Neural progenitor cell (in vitro differentiated cells): ENCODE measurements at regions not wholly inside any gene's neighbourhood (a gene's known extent, or its start where the extent isn't known, plus 50 kb on each side); places are given as distances from the start of the nearest gene placed in this dataset.

ENCODE experiments used
- DNase-seq: peaks from one replicate; pipeline ENCODE4 v3.0.0-alpha.2; 2016; ENCODE audit warnings: low spot score
- H2AFZ ChIP-seq: fragments of 200-600 bp; sonication (generic); replicated peaks from 2 replicates; pipeline ENCODE4 v1.6.1; 2016; ENCODE audit warnings: antibody characterized with exemption
- H3F3A ChIP-seq: fragments of 200-600 bp; sonication (generic); 2 replicates; pipeline ENCODE4 v1.6.1; 2016; ENCODE audit warnings: antibody characterized with exemption, low read depth
- H3K27ac ChIP-seq: fragments of 200-600 bp; sonication (generic); 2 replicates; pipeline ENCODE4 v1.5.1; 2016; ENCODE audit warnings: mild to moderate bottlenecking
- H3K27me3 ChIP-seq: fragments of 200-600 bp; sonication (generic); 2 replicates; pipeline ENCODE4 v1.6.1; 2016; ENCODE audit warnings: mild to moderate bottlenecking, moderate library complexity
- H3K36me3 ChIP-seq: fragments of 200-600 bp; sonication (generic); 2 replicates; pipeline ENCODE4 v1.5.1; 2016
- H3K4me1 ChIP-seq: fragments of 200-600 bp; sonication (generic); 2 replicates; pipeline ENCODE4 v1.6.1; 2016; ENCODE audit warnings: mixed run types
- H3K4me2 ChIP-seq: fragments of 200-600 bp; sonication (generic); 2 replicates; pipeline ENCODE4 v1.6.1; 2016
- H3K4me3 ChIP-seq: fragments of 200-600 bp; sonication (generic); 2 replicates; pipeline ENCODE4 v1.5.1; 2016
- H3K79me2 ChIP-seq: fragments of 200-600 bp; sonication (generic); 2 replicates; pipeline ENCODE4 v1.6.1; 2016; ENCODE audit warnings: low read depth
- H3K9ac ChIP-seq: fragments of 200-600 bp; sonication (generic); 2 replicates; pipeline ENCODE4 v1.6.1; 2016
- H3K9me3 ChIP-seq: fragments of 200-600 bp; sonication (generic); 2 replicates; pipeline ENCODE4 v1.5.1; 2016; ENCODE audit warnings: low read depth
- H4K20me1 ChIP-seq: fragments of 200-600 bp; sonication (generic); 2 replicates; pipeline ENCODE4 v1.6.1; 2016; ENCODE audit warnings: low read depth
- H3K27ac Mint-ChIP-seq: 3 replicates; pipeline ENCODE4 v1.8.0; 2021; ENCODE audit warnings: mixed read lengths
- H3K27me3 Mint-ChIP-seq: 2 replicates; pipeline ENCODE4 v1.8.0; 2022; ENCODE audit warnings: low read depth, mild to moderate bottlenecking, inconsistent platforms, moderate library complexity, mixed read lengths; ENCODE audit not compliant: insufficient read depth
- H3K36me3 Mint-ChIP-seq: 3 replicates; pipeline ENCODE4 v1.8.0; 2021; ENCODE audit warnings: mixed read lengths
- H3K4me1 Mint-ChIP-seq: 3 replicates; pipeline ENCODE4 v1.8.0; 2021; ENCODE audit warnings: mixed read lengths
- H3K4me3 Mint-ChIP-seq: 3 replicates; pipeline ENCODE4 v1.8.0; 2021; ENCODE audit warnings: mild to moderate bottlenecking, moderate library complexity, mixed read lengths
- H3K9me3 Mint-ChIP-seq: 3 replicates; pipeline ENCODE4 v1.8.0; 2020; ENCODE audit warnings: mixed read lengths
- CTCF ChIP-seq: fragments of 200-600 bp; sonication (generic); IDR thresholded peaks from 2 replicates; pipeline ENCODE4 v1.5.1; 2017; ENCODE audit warnings: antibody characterized with exemption, mild to moderate bottlenecking
- EZH2 ChIP-seq: fragments of 200-600 bp; sonication (generic); IDR thresholded peaks from 2 replicates; pipeline ENCODE4 v1.6.1; 2017; ENCODE audit warnings: antibody characterized with exemption, mild to moderate bottlenecking, moderate library complexity
- EZH2phosphoT487 ChIP-seq: fragments of 200-600 bp; sonication (generic); IDR thresholded peaks from 2 replicates; pipeline ENCODE4 v1.6.1; 2017; ENCODE audit warnings: antibody characterized with exemption

- Mint-ChIP-seq H3K9me3 (peaks cover 6% of the 10 kb centered on the region), H3K27me3 (peaks cover 3% of the 10 kb centered on the region), H3K4me3 (no peak overlapping the region), H3K27ac (no peak overlapping the region), H3K4me1 (no peaks in the 10 kb centered on the region), H3K36me3 (no peaks in the 10 kb centered on the region)
- no peaks in the 10 kb centered on the region for H3K79me2 ChIP-seq
- H3F3A ChIP-seq = no peaks in the 10 kb centered on the region
- no peak overlapping the region for H3K4me2 ChIP-seq
- H3K9me3 ChIP-seq = no peaks in the 10 kb centered on the region
- H3K27me3 ChIP-seq = no peaks in the 10 kb centered on the region
- TF ChIP-seq EZH2 = no peak
- no peak for TF ChIP-seq CTCF
- no peak for TF ChIP-seq EZH2phosphoT487
- no peaks in the 10 kb centered on the region for H3K4me1 ChIP-seq
- no peak overlapping the region for H3K9ac ChIP-seq
- H4K20me1 ChIP-seq = no peaks in the 10 kb centered on the region
- no peak overlapping the region for H3K27ac ChIP-seq
- H2AFZ ChIP-seq = no peak overlapping the region
- no peak for DNase-seq
- H3K36me3 ChIP-seq = no peaks in the 10 kb centered on the region
- no peak overlapping the region for H3K4me3 ChIP-seq
Observed at GRCh38 chr4:54823616-54824015, 165.9 kb downstream of the KIT start.

GRCh38 chr4:54819034-54819433, 161.3 kb downstream of the KIT start:
- no peak for DNase-seq
- peaks cover 3% of the 10 kb centered on the region for H3K27me3 Mint-ChIP-seq
- Histone ChIP-seq H3K4me3 (no peak overlapping the region), H3K9me3 (no peaks in the 10 kb centered on the region), H3K27me3 (no peaks in the 10 kb centered on the region), H3K36me3 (no peaks in the 10 kb centered on the region), H3F3A (no peaks in the 10 kb centered on the region), H3K4me2 (no peak overlapping the region), H3K4me1 (peaks cover 5% of the 10 kb centered on the region), H3K27ac (no peak overlapping the region), H3K9ac (no peak overlapping the region), H2AFZ (no peak overlapping the region), H4K20me1 (no peaks in the 10 kb centered on the region), H3K79me2 (no peaks in the 10 kb centered on the region)
- H3K27ac Mint-ChIP-seq = no peak overlapping the region
- no peak overlapping the region for H3K4me3 Mint-ChIP-seq
- H3K4me1 Mint-ChIP-seq = peaks cover 3% of the 10 kb centered on the region
- no peaks in the 10 kb centered on the region for H3K9me3 Mint-ChIP-seq
- H3K36me3 Mint-ChIP-seq = no peaks in the 10 kb centered on the region
- TF ChIP-seq EZH2phosphoT487 = no peak
- no peak for TF ChIP-seq EZH2
- no peak for TF ChIP-seq CTCF

- H3K4me1 ChIP-seq = peaks cover 5% of the 10 kb centered on the region
- H3K79me2 ChIP-seq = no peaks in the 10 kb centered on the region
- no peaks in the 10 kb centered on the region for H3K9me3 ChIP-seq
- H2AFZ ChIP-seq = no peak overlapping the region
- no peak overlapping the region for H3K4me2 ChIP-seq
- no peak for DNase-seq
- H3K4me3 ChIP-seq = no peak overlapping the region
- Mint-ChIP-seq H3K27me3 (peaks cover 3% of the 10 kb centered on the region), H3K36me3 (no peaks in the 10 kb centered on the region), H3K27ac (no peak overlapping the region), H3K4me1 (peaks cover 3% of the 10 kb centered on the region), H3K4me3 (no peak overlapping the region), H3K9me3 (no peaks in the 10 kb centered on the region)
- no peak overlapping the region for H3K9ac ChIP-seq
- H4K20me1 ChIP-seq = no peaks in the 10 kb centered on the region
- no peaks in the 10 kb centered on the region for H3K36me3 ChIP-seq
- no peaks in the 10 kb centered on the region for H3K27me3 ChIP-seq
- no peak for TF ChIP-seq EZH2
- TF ChIP-seq CTCF = no peak
- no peak for TF ChIP-seq EZH2phosphoT487
- H3F3A ChIP-seq = no peaks in the 10 kb centered on the region
- no peak overlapping the region for H3K27ac ChIP-seq
Observed at GRCh38 chr4:54818481-54818880, 160.7 kb downstream of the KIT start.

- H3F3A ChIP-seq = no peaks in the 10 kb centered on the region
- H3K4me3 Mint-ChIP-seq = no peak overlapping the region
- no peak overlapping the region for H3K4me3 ChIP-seq
- no peaks in the 10 kb centered on the region for H3K9me3 ChIP-seq
- H3K9me3 Mint-ChIP-seq = peaks cover 14% of the 10 kb centered on the region
- no peak for TF ChIP-seq EZH2
- TF ChIP-seq CTCF = no peak
- no peak for TF ChIP-seq EZH2phosphoT487
- no peak overlapping the region for H2AFZ ChIP-seq
- H3K36me3 ChIP-seq = no peaks in the 10 kb centered on the region
- DNase-seq = no peak
- no peak overlapping the region for H3K4me2 ChIP-seq
- H3K4me1 Mint-ChIP-seq = peaks cover 3% of the 10 kb centered on the region
- H3K36me3 Mint-ChIP-seq = no peaks in the 10 kb centered on the region
- no peaks in the 10 kb centered on the region for H3K79me2 ChIP-seq
- no peaks in the 10 kb centered on the region for H3K27me3 ChIP-seq
- H3K27ac Mint-ChIP-seq = no peak overlapping the region
- H3K27me3 Mint-ChIP-seq = peaks cover 4% of the 10 kb centered on the region
- no peaks in the 10 kb centered on the region for H4K20me1 ChIP-seq
- no peak overlapping the region for H3K9ac ChIP-seq
- no peak overlapping the region for H3K27ac ChIP-seq
- peaks cover 5% of the 10 kb centered on the region for H3K4me1 ChIP-seq
Observed at GRCh38 chr4:54813674-54814073, 155.9 kb downstream of the KIT start.
